Astrocyte of the cerebellum (primary cell): ENCODE measurements at regions not wholly inside any gene's neighbourhood (a gene's known extent, or its start where the extent isn't known, plus 50 kb on each side); places are given as distances from the start of the nearest gene placed in this dataset.
A peak's percentile ranks its signal among the peaks of the same experiment; 100 is the strongest.

Experiments used
- DNase-seq: peaks from one replicate; pipeline ENCODE4 v3.0.0-alpha.2; 2011; ENCODE audit warnings: low read depth
- H3K4me3 ChIP-seq: 2 replicates; pipeline ENCODE4 v1.5.1; 2011; ENCODE audit warnings: mild to moderate bottlenecking, low read depth, low read length, moderate library complexity
- in situ Hi-C: cut with HindIII; loops from 2 replicates; pipeline ENCODE4 v1.10.0; 2017; ENCODE audit warnings: low sequenced_read_pairs
- TF ChIP-seq, protein P1 (sequence below): IDR thresholded peaks from 2 replicates; pipeline ENCODE4 v1.5.1; 2012; ENCODE audit warnings: low read length, low read depth, moderate library complexity, mild to moderate bottlenecking; ENCODE audit errors: missing control alignments

DNA sequence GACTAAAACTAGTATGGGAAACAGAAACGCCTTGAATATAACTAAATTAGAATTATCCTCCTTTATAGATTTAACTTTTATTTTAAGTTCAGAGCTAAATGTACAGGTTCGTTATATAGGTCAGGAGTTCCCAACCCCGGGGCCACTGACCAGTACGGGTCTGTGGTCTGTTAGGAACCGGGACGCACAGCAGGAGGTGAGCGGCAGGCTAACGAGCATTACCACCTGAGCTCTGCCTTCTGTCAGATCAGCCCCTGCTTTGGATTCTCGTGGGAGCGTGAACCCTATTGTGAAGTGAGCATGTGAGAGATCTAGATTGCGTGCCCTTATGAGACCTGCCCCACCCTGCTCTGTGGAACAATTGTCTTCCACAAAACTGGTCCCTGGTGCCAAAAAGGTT, 51.0 kb downstream of the FAT4 start:
- H3K4me3 ChIP-seq = no peak overlapping the region
- in situ Hi-C loops = no loop called here
- TF ChIP-seq, protein P1, sequence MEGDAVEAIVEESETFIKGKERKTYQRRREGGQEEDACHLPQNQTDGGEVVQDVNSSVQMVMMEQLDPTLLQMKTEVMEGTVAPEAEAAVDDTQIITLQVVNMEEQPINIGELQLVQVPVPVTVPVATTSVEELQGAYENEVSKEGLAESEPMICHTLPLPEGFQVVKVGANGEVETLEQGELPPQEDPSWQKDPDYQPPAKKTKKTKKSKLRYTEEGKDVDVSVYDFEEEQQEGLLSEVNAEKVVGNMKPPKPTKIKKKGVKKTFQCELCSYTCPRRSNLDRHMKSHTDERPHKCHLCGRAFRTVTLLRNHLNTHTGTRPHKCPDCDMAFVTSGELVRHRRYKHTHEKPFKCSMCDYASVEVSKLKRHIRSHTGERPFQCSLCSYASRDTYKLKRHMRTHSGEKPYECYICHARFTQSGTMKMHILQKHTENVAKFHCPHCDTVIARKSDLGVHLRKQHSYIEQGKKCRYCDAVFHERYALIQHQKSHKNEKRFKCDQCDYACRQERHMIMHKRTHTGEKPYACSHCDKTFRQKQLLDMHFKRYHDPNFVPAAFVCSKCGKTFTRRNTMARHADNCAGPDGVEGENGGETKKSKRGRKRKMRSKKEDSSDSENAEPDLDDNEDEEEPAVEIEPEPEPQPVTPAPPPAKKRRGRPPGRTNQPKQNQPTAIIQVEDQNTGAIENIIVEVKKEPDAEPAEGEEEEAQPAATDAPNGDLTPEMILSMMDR = no peak
- DNase-seq = no peak

DNA sequence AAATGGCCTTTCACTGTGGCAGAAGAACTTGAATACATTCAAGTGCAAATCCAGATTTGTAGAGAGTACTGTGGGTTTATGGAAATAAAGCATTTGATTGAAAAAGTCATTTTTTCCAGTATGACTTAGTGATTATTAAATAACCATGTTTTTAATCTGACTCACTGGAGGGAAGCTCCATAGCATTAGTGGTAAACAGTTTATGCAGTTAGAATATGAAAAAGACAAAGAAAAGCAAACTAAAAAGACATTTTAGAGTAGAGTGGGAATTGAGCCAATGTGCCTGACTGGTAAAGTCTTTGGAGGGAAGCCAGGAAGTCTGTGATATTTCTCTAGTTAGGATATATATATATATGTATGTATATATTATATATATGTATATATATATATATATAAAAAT, 53.4 kb downstream of the FAT4 start:
- peak; percentile 23 for DNase-seq
- in situ Hi-C loops = no loop called here
- TF ChIP-seq, protein P1 = no peak
- H3K4me3 ChIP-seq = no peak overlapping the region

DNA sequence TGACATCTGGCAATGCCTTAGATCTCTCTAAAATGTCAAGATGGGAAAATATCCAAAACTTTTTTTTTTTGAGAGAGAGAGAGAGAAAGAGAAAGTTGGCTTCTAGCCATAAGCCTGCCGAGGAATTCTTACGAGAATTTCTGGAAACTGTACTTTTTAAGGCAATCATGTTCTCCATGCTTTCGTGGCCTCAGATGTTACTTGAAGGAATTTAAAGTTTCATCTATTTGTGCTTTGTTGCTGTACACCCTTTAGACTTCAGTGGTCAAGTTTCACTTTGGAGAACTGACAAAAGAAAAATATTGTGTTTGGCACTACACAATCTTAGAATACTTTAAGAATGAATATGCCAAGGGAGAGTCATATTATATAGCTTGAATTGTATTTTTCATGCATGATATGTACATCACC, 53.9 kb downstream of the FAT4 start:
- in situ Hi-C loops = no loop called here
- DNase-seq = peak; percentile 83
- peak overlapping the region; percentile 9 for H3K4me3 ChIP-seq
- TF ChIP-seq, protein P1 = no peak

DNA sequence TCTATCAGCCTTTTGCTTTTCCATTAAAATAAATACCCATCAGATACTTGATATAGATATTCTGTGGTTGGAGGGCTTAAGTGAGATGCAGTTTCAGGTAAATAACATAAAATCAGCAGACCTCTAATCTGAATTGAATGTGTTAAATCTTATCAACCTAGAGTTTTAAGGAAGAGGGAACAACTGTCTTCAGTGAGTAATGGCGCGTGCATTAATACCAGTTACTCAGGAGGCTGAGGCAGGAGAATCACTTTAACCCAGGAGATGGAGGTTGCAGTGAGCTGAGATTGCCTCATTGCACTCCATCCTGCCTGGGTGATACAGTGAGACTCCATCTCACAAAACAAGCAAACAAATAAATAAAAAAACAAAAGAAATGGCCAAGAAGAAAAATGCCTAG, 54.3 kb downstream of the FAT4 start:
- in situ Hi-C loops = no loop called here

DNA sequence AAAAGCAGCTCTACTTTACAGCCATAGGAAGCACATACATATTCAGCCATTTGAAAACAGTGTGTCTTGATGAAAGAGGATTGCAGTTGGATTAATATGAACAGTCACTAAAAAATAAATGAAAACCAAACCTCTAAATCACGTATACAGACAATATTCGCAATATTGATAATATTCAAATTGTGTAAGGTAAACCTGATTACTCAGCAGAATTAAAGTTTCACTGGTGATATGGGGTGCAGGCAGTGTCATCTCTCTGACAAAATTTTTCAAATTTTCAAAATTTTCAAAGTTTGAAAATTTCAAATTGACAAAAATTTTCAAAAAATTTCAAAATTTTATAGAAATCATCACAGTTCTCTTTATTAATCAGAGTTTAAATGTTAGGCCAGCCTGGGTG, 55.7 kb downstream of the FAT4 start:
- in situ Hi-C loops = no loop called here
- no peak for DNase-seq
- no peak overlapping the region for H3K4me3 ChIP-seq
- TF ChIP-seq, protein P1 = no peak

More for the DNA sequence above, 54.3 kb downstream of the FAT4 start:
- H3K4me3 ChIP-seq = no peak overlapping the region
- TF ChIP-seq, protein P1 = no peak
- no peak for DNase-seq

DNA sequence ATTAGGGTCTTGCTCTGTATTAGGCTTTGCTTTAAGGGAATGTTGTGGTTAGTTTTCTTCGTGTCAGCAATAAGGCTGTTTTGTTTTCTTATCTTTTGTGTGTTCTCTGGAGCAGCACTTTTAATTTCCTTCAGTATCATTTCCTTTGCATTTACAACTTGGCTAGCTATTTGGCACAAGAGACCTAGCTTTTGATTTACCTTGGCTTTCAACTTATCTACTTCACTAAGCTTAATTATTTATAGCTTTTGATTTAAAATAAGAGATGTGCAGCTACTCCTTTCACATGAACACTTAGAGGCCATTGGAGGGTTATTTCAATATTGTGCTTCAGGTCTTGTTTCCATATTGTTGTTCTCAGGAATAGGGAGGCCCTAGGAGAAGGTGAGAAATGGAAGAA, 68.2 kb downstream of the FAT4 start:
- in situ Hi-C loops = no loop called here
- TF ChIP-seq, protein P1 = no peak
- peak; percentile 35 for DNase-seq
- no peak overlapping the region for H3K4me3 ChIP-seq

DNA sequence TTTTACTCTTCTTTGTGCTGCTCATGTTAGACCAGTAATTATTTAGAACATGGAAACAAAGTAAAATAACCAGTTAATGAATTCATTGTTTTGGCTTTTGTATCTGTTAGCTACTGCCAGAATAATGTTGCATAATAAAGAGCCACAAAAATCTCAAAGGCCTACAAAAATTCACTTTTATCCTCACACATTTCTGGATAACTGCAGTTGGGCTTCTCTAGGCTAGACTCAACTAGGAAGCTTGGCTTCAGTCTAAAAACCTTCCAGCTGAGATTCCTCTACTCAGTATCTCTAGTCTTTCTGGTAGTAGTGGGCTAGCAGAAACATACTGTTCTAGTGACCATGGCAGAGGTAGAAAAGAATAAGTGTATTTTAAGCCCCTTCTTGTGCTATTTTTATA, 73.0 kb downstream of the FAT4 start:
- no peak for DNase-seq
- in situ Hi-C loops = no loop called here

More for the DNA sequence above, 73.0 kb downstream of the FAT4 start:
- TF ChIP-seq, protein P1 = no peak
- H3K4me3 ChIP-seq = no peak overlapping the region
